Neural cell (in vitro differentiated cells): ENCODE measurements at regions not wholly inside any gene's neighbourhood (a gene's known extent, or its start where the extent isn't known, plus 50 kb on each side); places are given as distances from the start of the nearest gene placed in this dataset.

Experiments
- H2AFZ ChIP-seq: fragments of 200-600, 300-800 bp; sonication (generic), shearing (Covaris generic); 2 replicates; pipeline ENCODE4 v1.6.0; 2014; ENCODE audit warnings: low read depth, mild to moderate bottlenecking, antibody characterized with exemption, low read length, moderate library complexity
- H3F3A ChIP-seq: fragments of 200-600 bp; shearing (Covaris generic); 2 replicates; pipeline ENCODE4 v1.6.1; 2016; ENCODE audit warnings: mild to moderate bottlenecking, moderate library complexity, mixed read lengths, antibody characterized with exemption, low read length; ENCODE audit not compliant: insufficient read depth, poor library complexity, severe bottlenecking
- H3K27ac ChIP-seq: fragments of 200-600, 300-800 bp; sonication (generic), shearing (Covaris generic); 2 replicates; pipeline ENCODE4 v1.5.1; 2014; ENCODE audit warnings: mild to moderate bottlenecking, low read length, moderate library complexity
- H3K27me3 ChIP-seq: fragments of 300-800, 200-600 bp; sonication (generic), shearing (Covaris generic); 2 replicates; pipeline ENCODE4 v1.6.0; 2014; ENCODE audit warnings: mild to moderate bottlenecking, low read depth, low read length, moderate library complexity; ENCODE audit not compliant: insufficient read depth
- H3K36me3 ChIP-seq: fragments of 300-800, 200-600 bp; sonication (generic), shearing (Covaris generic); 2 replicates; pipeline ENCODE4 v1.5.1; 2014; ENCODE audit warnings: mild to moderate bottlenecking, antibody characterized with exemption, low read length, moderate library complexity; ENCODE audit not compliant: insufficient read depth
- H3K4me2 ChIP-seq: fragments of 300-800, 200-600 bp; sonication (generic), shearing (Covaris generic); 2 replicates; pipeline ENCODE4 v1.6.0; 2014; ENCODE audit warnings: mild to moderate bottlenecking, low read length
- H3K4me3 ChIP-seq: fragments of 300-800, 200-600 bp; sonication (generic), shearing (Covaris generic); 2 replicates; pipeline ENCODE4 v1.5.1; 2014; ENCODE audit warnings: mild to moderate bottlenecking, low read length, moderate library complexity
- H3K79me2 ChIP-seq: fragments of 200-600 bp; shearing (Covaris generic); replicated peaks from 2 replicates; pipeline ENCODE4 v1.6.0; 2014; ENCODE audit warnings: mild to moderate bottlenecking, low read length, moderate library complexity; ENCODE audit not compliant: insufficient read depth
- H3K9ac ChIP-seq: fragments of 300-800, 200-600 bp; sonication (generic), shearing (Covaris generic); 2 replicates; pipeline ENCODE4 v1.6.1; 2016; ENCODE audit warnings: mild to moderate bottlenecking, low read length, mixed read lengths
- H3K9me2 ChIP-seq: fragments of 200-600 bp; shearing (Covaris generic); 2 replicates; pipeline ENCODE4 v1.6.1; 2016; ENCODE audit warnings: mild to moderate bottlenecking, low read length, mixed read lengths; ENCODE audit not compliant: insufficient read depth
- H3K9me3 ChIP-seq: fragments of 200-600, 300-800 bp; sonication (generic), shearing (Covaris generic); 2 replicates; pipeline ENCODE4 v1.6.1; 2016; ENCODE audit warnings: mild to moderate bottlenecking, mixed run types, low read length, moderate library complexity, mixed read lengths
- H4K20me1 ChIP-seq: fragments of 200-600 bp; shearing (Covaris generic); 2 replicates; pipeline ENCODE4 v1.6.1; 2016; ENCODE audit warnings: mild to moderate bottlenecking, mixed run types; ENCODE audit not compliant: insufficient read depth
- EP300 ChIP-seq: fragments of 450-650 bp; conservative IDR thresholded peaks from 2 replicates; pipeline ENCODE4 v1.6.1; 2014; ENCODE audit warnings: antibody characterized with exemption, mild to moderate bottlenecking, moderate library complexity; ENCODE audit not compliant: poor library complexity, severe bottlenecking
- EZH2 ChIP-seq: fragments of 200-600, 300-800 bp; shearing (Covaris generic), sonication (generic); IDR thresholded peaks from 2 replicates; pipeline ENCODE4 v1.6.1; 2014; ENCODE audit warnings: antibody characterized with exemption, low read length, borderline replicate concordance, mild to moderate bottlenecking; ENCODE audit not compliant: insufficient read depth, poor library complexity, severe bottlenecking
- MXI1 ChIP-seq: fragments of 450-650 bp; conservative IDR thresholded peaks from 2 replicates; pipeline ENCODE4 v1.6.1; 2014; ENCODE audit warnings: antibody characterized with exemption, mild to moderate bottlenecking; ENCODE audit not compliant: poor library complexity, severe bottlenecking
- POLR2AphosphoS5 ChIP-seq: IDR thresholded peaks from 2 replicates; pipeline ENCODE4 v1.6.1; 2012
- RAD21 ChIP-seq: fragments of 450-650 bp; conservative IDR thresholded peaks from 2 replicates; pipeline ENCODE4 v1.6.1; 2014; ENCODE audit warnings: antibody characterized with exemption, mild to moderate bottlenecking, moderate library complexity
- SMC3 ChIP-seq: fragments of 450-650 bp; conservative IDR thresholded peaks from 2 replicates; pipeline ENCODE4 v1.6.1; 2014; ENCODE audit warnings: antibody characterized with exemption, mild to moderate bottlenecking, moderate library complexity; ENCODE audit not compliant: poor library complexity
- TAF1 ChIP-seq: IDR thresholded peaks from 2 replicates; pipeline ENCODE4 v1.6.1; 2012; ENCODE audit warnings: low read depth
- TF ChIP-seq, protein P1 (sequence below): IDR thresholded peaks from 2 replicates; pipeline ENCODE4 v1.6.1; 2012; ENCODE audit warnings: borderline replicate concordance
- TF ChIP-seq, protein P2 (sequence below): fragments of 450-650 bp; IDR thresholded peaks from 2 replicates; pipeline ENCODE4 v1.5.1; 2014; ENCODE audit warnings: antibody characterized with exemption, mild to moderate bottlenecking, moderate library complexity; ENCODE audit not compliant: poor library complexity, severe bottlenecking

DNA sequence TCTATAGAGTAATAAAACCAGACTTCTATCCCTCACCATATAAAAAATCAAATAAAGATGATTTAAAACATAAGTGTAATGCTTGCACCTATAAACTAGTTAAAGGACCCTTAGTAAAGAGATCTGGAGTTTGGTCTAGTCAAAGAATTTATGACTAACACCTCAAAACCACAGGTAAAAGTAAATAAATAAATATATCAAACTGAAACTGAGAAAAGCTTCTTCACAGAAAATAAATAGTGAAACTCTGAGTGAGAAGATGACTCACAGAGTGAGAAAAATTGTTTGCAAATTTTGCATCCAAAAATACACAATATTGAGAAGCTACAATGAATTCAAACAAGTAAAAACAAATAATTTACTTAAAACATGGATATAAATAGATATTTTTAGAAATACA is 387.8 kb downstream of the KDM5D start:
- Histone ChIP-seq H3K27ac (no peak overlapping the region), H3K27me3 (no peaks in the 10 kb centered on the region), H3K9me3 (no peaks in the 10 kb centered on the region), H3K4me3 (no peak overlapping the region), H3K9ac (no peak overlapping the region), H3F3A (no peaks in the 10 kb centered on the region), H3K4me2 (no peak overlapping the region), H3K79me2 (no peaks in the 10 kb centered on the region), H2AFZ (no peak overlapping the region), H3K9me2 (no peaks in the 10 kb centered on the region), H4K20me1 (no peaks in the 10 kb centered on the region), H3K36me3 (no peaks in the 10 kb centered on the region)
- TF ChIP-seq EP300, result no peak
- no peak for TF ChIP-seq EZH2
- TF ChIP-seq TAF1, result no peak
- no peak for TF ChIP-seq SMC3
- no peak for TF ChIP-seq MXI1
- TF ChIP-seq RAD21, result no peak
- TF ChIP-seq, protein P1, sequence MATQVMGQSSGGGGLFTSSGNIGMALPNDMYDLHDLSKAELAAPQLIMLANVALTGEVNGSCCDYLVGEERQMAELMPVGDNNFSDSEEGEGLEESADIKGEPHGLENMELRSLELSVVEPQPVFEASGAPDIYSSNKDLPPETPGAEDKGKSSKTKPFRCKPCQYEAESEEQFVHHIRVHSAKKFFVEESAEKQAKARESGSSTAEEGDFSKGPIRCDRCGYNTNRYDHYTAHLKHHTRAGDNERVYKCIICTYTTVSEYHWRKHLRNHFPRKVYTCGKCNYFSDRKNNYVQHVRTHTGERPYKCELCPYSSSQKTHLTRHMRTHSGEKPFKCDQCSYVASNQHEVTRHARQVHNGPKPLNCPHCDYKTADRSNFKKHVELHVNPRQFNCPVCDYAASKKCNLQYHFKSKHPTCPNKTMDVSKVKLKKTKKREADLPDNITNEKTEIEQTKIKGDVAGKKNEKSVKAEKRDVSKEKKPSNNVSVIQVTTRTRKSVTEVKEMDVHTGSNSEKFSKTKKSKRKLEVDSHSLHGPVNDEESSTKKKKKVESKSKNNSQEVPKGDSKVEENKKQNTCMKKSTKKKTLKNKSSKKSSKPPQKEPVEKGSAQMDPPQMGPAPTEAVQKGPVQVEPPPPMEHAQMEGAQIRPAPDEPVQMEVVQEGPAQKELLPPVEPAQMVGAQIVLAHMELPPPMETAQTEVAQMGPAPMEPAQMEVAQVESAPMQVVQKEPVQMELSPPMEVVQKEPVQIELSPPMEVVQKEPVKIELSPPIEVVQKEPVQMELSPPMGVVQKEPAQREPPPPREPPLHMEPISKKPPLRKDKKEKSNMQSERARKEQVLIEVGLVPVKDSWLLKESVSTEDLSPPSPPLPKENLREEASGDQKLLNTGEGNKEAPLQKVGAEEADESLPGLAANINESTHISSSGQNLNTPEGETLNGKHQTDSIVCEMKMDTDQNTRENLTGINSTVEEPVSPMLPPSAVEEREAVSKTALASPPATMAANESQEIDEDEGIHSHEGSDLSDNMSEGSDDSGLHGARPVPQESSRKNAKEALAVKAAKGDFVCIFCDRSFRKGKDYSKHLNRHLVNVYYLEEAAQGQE, result no peak
- TF ChIP-seq POLR2AphosphoS5, result no peak

DNA sequence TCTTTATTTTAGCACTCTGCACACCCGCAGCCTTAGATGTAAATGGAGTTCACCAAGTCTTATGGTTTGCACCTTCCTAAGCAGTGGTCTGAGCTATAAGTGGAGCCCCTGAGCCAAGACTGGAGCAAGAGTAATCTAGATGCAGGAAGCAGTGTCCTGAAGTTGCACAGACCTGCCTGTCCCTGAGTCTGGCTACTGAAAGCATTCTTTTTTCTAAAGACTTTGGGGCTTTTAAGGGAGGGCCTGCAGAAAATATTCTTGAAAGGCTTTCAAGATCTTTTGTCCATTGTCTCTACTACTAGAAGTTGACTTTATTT is 389.7 kb downstream of the KDM5D start:
- Histone ChIP-seq H3K27me3 (no peaks in the 10 kb centered on the region), H3K9me2 (no peaks in the 10 kb centered on the region), H3K4me3 (no peak overlapping the region), H3K9me3 (no peaks in the 10 kb centered on the region), H3K27ac (no peak overlapping the region), H3K4me2 (no peak overlapping the region), H4K20me1 (no peaks in the 10 kb centered on the region), H3F3A (no peaks in the 10 kb centered on the region), H3K79me2 (no peaks in the 10 kb centered on the region), H3K36me3 (no peaks in the 10 kb centered on the region), H2AFZ (no peak overlapping the region), H3K9ac (no peak overlapping the region)
- TF ChIP-seq TAF1 (no peak), POLR2AphosphoS5 (no peak), MXI1 (no peak), EZH2 (no peak), RAD21 (no peak), EP300 (no peak), SMC3 (no peak)
- TF ChIP-seq, protein P2, sequence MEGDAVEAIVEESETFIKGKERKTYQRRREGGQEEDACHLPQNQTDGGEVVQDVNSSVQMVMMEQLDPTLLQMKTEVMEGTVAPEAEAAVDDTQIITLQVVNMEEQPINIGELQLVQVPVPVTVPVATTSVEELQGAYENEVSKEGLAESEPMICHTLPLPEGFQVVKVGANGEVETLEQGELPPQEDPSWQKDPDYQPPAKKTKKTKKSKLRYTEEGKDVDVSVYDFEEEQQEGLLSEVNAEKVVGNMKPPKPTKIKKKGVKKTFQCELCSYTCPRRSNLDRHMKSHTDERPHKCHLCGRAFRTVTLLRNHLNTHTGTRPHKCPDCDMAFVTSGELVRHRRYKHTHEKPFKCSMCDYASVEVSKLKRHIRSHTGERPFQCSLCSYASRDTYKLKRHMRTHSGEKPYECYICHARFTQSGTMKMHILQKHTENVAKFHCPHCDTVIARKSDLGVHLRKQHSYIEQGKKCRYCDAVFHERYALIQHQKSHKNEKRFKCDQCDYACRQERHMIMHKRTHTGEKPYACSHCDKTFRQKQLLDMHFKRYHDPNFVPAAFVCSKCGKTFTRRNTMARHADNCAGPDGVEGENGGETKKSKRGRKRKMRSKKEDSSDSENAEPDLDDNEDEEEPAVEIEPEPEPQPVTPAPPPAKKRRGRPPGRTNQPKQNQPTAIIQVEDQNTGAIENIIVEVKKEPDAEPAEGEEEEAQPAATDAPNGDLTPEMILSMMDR, result no peak
- TF ChIP-seq, protein P1, result no peak
